Left colon (tissue), 2 donors: ENCODE measurements at regions not wholly inside any gene's neighbourhood (a gene's known extent, or its start where the extent isn't known, plus 50 kb on each side); places are given as distances from the start of the nearest gene placed in this dataset.
"Not testable (repeated sequence)": the region's sequence is repeated elsewhere in the genome, so short reads cannot be mapped to it uniquely, and the experiment has no call there.

ENCODE experiments used
- ATAC-seq: fragments of 200-7000 bp; cut with Tn5 transposase; one replicate; pipeline ENCODE4 v1.9.1; 2020; ENCODE audit warnings: mild to moderate bottlenecking, moderate library complexity
- DNase-seq, 2 donors: peaks; one replicate each; pipeline ENCODE4 v3.0.0-alpha.2; 2020
- intact Hi-C, 2 donors: fragments of 100-400 bp; cut with DNase I in 1 of 2; cut with micrococcal nuclease in 1 of 2; formaldehyde crosslinking; loops; one replicate each; pipeline versions ENCODE4 v1.11.2 to v1.14.0; 2022; cut with DNase I, micrococcal nuclease
- donor health status: DM: no; HTN: no; CAD: no.
- donor health status: DM: yes; HTN: yes; CAD: no.

GRCh38 chr14:34171431-34172172 lies 220.7 kb upstream of the EGLN3 start:
- no peak for ATAC-seq
- no peak for DNase-seq
- intact Hi-C loops: no loop called here

DNA sequence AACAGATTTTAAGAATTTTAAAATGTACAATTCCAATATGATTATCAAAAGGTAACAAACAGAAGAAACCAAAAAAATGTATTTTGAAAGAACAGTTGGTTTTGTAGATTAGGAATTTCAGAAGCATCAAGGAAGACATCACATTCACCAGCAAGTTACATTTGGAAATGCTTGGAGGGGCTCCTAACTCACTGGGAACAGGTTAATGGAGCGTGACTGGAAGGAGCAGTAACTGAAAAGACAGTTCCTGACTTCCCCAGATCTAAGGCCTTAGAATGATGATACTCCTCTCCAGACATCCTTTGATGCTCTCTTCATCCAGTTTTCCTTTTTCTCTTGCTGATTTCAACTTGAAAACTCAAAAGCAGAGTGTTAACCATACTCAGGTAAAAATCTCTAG lies 220.0 kb upstream of the EGLN3 start:
- intact Hi-C loops: no loop called here
- no peak for ATAC-seq
- DNase-seq: no peak

DNA sequence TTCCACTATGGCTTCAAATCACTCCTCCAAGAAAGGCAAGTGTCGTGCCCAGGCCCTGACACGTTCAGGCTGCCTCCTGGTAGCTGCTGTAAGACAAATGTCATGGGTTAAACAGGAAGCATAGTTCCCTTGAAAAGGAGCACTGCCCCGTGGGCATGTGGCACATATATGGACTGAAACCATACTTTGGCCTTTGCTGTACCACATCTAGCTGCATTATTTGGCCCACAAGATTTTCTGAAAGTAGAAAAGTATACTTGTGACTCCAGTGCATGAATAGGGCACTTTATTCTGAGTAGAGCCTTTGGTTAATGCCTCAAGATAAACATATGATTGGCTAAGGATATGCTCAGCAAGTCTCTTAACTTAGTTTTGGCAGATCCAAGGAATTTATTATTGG lies 218.7 kb upstream of the EGLN3 start:
- ATAC-seq (no peak), DNase-seq (no peak)
- intact Hi-C loops: no loop called here

- no peak for DNase-seq
- no peak for ATAC-seq
- intact Hi-C loops: no loop called here
Measured at GRCh38 chr14:34168656-34169055, 217.8 kb upstream of the EGLN3 start.

- intact Hi-C loops: no loop called here
- ATAC-seq: no peak
- no peak for DNase-seq
Measured at GRCh38 chr14:34165847-34166350, 215.0 kb upstream of the EGLN3 start.

- ATAC-seq (no peak), DNase-seq (no peak)
- intact Hi-C loops: no loop called here
Measured at GRCh38 chr14:34164162-34164864, 213.4 kb upstream of the EGLN3 start.

GRCh38 chr14:34161351-34162082 lies 210.6 kb upstream of the EGLN3 start:
- intact Hi-C loops: no loop called here
- no peak for ATAC-seq
- no peak for DNase-seq

DNA sequence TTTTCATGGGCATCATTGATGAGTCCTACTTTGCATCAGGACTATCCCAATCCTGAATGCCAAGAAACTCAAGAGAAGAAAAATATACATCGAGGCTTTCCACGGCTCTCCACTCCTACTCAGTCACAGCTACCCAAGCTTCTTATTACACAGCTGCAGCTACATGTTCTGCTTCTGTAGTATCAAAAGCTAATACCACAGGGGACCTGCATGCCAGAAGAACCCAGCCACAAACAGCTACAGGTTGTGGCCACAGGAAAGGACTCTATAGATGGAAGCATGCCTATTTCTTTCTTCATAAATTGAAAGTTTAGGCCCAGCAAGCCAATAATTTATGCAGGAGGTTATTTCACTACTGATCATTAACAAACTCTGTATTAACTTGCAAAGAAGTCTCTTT lies 209.7 kb upstream of the EGLN3 start:
- ATAC-seq (no peak), DNase-seq (no peak)
- intact Hi-C loops: no loop called here

- intact Hi-C loops: no loop called here
- no peak for ATAC-seq
Measured at GRCh38 chr14:34157651-34158050, 206.8 kb upstream of the EGLN3 start.

DNA sequence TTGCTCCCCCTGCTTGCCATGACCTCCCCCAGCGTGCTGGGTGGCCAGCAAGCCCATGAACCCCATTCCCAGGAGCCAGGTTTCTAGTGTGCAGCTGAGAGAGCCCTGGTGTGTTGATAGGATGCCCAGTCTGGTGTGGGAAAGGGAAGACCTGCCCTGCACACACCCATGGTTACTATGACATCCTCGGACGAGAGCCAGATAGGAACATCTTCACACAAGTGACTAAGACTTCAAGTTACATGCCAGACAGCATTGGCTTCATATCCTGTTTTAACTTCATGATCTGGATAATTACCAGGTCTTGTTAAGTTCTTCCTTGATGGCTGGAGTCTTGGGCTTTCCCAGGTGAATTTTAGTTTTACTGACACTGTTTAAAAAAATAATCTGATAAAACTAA lies 196.6 kb upstream of the EGLN3 start:
- DNase-seq (no peak), ATAC-seq (no peak)
- intact Hi-C loops: no loop called here

More at GRCh38 chr14:34157651-34158050, 206.8 kb upstream of the EGLN3 start:
- DNase-seq: no peak

GRCh38 chr14:34140127-34140526 lies 189.3 kb upstream of the EGLN3 start:
- DNase-seq, intact Hi-C loops: not testable (repeated sequence)
- peak; percentile 14 for ATAC-seq

GRCh38 chr14:34139160-34140121 lies 188.6 kb upstream of the EGLN3 start:
- DNase-seq (peak; percentile 86 to 90), ATAC-seq (peak; percentile 98)
- intact Hi-C loops: not testable (repeated sequence)

DNA sequence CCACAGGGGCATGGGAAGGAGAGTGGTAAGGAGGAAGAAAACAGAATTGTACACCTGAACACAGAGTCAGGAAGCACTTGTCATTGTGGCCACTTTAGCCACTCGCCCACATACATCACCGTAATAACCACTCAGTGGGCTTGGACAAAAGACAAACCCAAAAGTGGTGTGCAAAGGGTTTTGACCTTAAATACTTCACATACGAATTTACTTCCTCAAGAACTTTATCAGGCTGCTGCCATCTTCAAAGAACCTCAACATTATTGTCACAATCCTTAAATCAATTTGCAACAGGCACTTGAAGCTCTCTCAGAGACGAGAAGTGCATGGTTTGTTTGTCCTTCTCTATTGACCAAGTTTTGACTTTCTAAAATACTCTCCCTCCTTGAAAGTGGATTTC lies 187.3 kb upstream of the EGLN3 start:
- DNase-seq (no peak), ATAC-seq (no peak)
- intact Hi-C loops: no loop called here

DNA sequence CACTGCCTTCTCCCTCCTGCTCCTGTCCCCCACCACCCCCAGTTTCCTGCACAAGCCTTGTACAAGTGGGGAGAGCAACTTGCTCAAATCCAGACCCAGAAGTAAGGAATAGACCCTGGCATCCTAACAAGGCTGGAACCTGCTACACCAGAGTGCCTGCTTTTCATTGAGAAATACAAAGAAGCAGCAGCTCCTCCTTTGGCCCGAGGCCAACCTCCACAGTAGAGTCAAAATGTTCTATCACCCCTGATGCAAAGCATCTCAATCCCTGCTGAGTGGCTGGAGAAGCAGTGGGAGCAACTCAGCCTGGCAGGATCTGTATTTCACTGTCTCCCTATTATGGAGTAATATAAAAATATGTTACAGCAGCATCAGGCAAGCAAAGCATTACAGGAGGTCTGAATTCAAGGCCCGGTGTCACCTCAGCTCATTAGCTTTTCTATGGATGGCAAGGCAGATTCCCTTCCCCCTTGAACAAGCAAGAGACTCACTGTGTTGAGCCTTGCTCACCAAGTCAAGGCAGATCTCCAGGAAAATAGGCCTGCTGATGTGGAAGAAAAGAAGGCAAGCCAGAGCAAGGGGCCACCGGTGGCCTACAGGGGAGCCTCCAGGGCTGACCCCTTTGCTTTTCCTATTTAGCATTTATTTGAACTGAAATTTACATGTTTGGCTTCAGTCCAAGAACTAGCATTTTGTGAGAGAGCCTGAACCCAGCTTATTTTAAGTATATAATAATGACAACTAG lies 186.3 kb upstream of the EGLN3 start:
- ATAC-seq (no peak), DNase-seq (no peak)
- intact Hi-C loops: no loop called here

DNA sequence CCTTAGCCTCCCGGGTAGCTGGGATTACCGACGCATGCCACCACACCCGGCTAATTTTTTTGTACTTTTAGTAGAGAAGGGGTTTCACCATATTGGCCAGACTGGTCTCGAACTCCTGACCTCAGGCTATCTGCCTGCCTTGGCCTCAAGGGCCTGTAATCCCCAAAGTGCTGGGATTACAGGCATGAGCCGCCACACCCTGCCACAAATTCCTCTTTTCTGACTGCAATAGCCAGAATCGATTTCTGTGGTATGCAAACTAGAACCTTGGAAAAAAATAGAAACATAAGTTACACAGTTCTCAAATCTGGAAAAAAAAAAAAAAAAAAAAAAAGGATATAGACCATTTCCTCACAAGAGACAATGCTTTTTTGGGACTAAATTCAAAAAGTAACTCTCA lies 184.6 kb upstream of the EGLN3 start:
- intact Hi-C loops: no loop called here

DNA sequence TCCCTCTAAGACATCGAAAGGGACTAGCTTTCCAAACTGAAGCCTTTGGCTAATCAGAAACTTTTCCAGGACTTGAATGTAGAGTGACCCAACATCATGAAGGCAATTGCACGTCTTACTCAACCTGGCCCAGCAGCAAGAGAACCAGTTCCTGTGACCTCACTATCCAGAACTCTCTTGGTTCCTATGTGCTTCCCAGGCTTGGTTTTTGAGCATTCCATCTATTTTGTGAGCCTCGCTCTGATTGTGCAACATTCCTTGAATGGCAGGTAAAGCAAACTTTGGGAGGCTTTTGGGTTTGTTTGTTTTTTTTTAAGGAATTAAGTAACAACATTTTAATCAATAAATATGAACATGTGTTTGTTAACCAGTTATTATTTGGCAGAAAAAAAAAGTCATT lies 183.6 kb upstream of the EGLN3 start:
- intact Hi-C loops: no loop called here
- no peak for DNase-seq
- no peak for ATAC-seq

More for the DNA sequence above, 184.6 kb upstream of the EGLN3 start:
- ATAC-seq (no peak), DNase-seq (no peak)

GRCh38 chr14:34129927-34130552 lies 179.2 kb upstream of the EGLN3 start:
- ATAC-seq: no peak

GRCh38 chr14:34128665-34129064 lies 177.8 kb upstream of the EGLN3 start:
- no peak for ATAC-seq
- no peak for DNase-seq
- intact Hi-C loops: no loop called here

More at GRCh38 chr14:34129927-34130552, 179.2 kb upstream of the EGLN3 start:
- intact Hi-C loops: no loop called here
- no peak for DNase-seq
